Sigmoid colon (tissue), 6 donors: ENCODE measurements at regions not wholly inside any gene's neighbourhood (a gene's known extent, or its start where the extent isn't known, plus 50 kb on each side); places are given as distances from the start of the nearest gene placed in this dataset.

Experiments used
- DNase-seq: peaks from one replicate; pipeline ENCODE4 v3.0.0-alpha.2; 2019
- H3K27ac ChIP-seq, 4 donors: fragments of 200-600 bp; sonication (generic); one replicate each; pipeline ENCODE4 v1.5.1; 2016 to 2019; ENCODE audit warnings: mild to moderate bottlenecking in 1 of 4
- H3K27me3 ChIP-seq, 3 donors: fragments of 200-600 bp; sonication (generic); one replicate each; pipeline ENCODE4 v1.5.1; 2019; ENCODE audit warnings: mild to moderate bottlenecking in 1 of 3
- H3K36me3 ChIP-seq, 4 donors: fragments of 200-600 bp; sonication (generic); one replicate each; pipeline ENCODE4 v1.5.1; 2016 to 2019
- H3K4me1 ChIP-seq, 4 donors: fragments of 200-600 bp; sonication (generic); one replicate each; pipeline ENCODE4 v1.5.1; 2017 to 2019
- H3K4me3 ChIP-seq, 4 donors: fragments of 200-600 bp; sonication (generic); one replicate each; pipeline ENCODE4 v1.5.1; 2017 to 2019; ENCODE audit warnings: mild to moderate bottlenecking in 2 of 4, moderate library complexity in 1 of 4
- H3K9me3 ChIP-seq, 4 donors: fragments of 200-600 bp in 3 of 4; sonication (generic) in 3 of 4; one replicate each; pipeline versions ENCODE4 v1.5.1 to v1.6.1; 2013 to 2019
- EP300 ChIP-seq, 4 donors: sonication (generic); formaldehyde crosslinking; IDR thresholded peaks; one replicate each; pipeline ENCODE4 v1.6.1; 2017; ENCODE audit warnings: antibody characterized with exemption in 4 of 4
- POLR2A ChIP-seq, 2 donors: fragments of 450-650 bp; IDR thresholded peaks; one replicate each; pipeline ENCODE4 v1.6.1; 2016; ENCODE audit warnings: antibody characterized with exemption in 2 of 2, mild to moderate bottlenecking in 2 of 2, moderate library complexity in 2 of 2
- POLR2AphosphoS5 ChIP-seq, 4 donors: sonication (generic); formaldehyde crosslinking; IDR thresholded peaks; one replicate each; pipeline ENCODE4 v1.6.1; 2017; ENCODE audit warnings: antibody characterized with exemption in 4 of 4
- WGBS, 2 donors: extraction: QIAGEN DNeasy Blood & Tissue Kit; methylation state at CpG; one replicate each; pipeline ENCODE4 v1.1.7; 2013; 5-methylcytosine and 5-hydroxymethylcytosine counted together
- intact Hi-C: fragments of 100-400 bp; cut with DNase I; formaldehyde crosslinking; loops from one replicate; pipeline ENCODE4 v1.15.1; 2023
- TF ChIP-seq, protein P1 (sequence below), 4 experiments: fragments of 450-650 bp in 3 of 4; fragments of 200-600 bp in 1 of 4; IDR thresholded peaks; one replicate each; pipeline ENCODE4 v1.5.1; 2016 to 2019; ENCODE audit warnings: antibody characterized with exemption in 4 of 4, mild to moderate bottlenecking in 3 of 4, moderate library complexity in 2 of 4
- donor health status: healthy with polysubstance abuse.
- donor health status: healthy.

DNA sequence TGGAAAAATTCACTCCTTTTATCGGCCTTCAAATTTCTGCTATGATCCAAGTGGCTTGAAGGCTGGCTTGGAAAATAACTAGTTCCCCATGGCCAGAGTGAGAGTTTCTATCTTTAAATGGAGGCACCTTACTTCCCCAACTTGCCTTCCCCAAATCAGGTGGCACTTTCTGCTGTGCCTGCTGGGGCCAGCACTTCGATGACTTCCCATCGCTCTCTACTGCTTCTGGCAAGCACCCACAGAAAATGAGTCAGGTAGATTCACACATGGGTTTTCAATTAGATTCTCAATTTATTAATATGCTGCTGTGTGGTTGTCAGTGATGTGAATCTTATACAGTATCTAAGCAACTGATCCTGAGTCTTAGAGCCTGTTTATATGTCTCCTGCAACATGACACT, 398.8 kb upstream of the RAG2 start:
- WGBS, 2 donors = 95 to 97% methylated on average over 3 of the region's 3 CpGs
- intact Hi-C loops = no loop called here
- Histone ChIP-seq H3K36me3 (no peaks in the 10 kb centered on the region), H3K27ac (no peak overlapping the region), H3K4me1 (no peaks in the 10 kb centered on the region), H3K4me3 (no peak overlapping the region), H3K27me3 (no peaks in the 10 kb centered on the region), H3K9me3 (no peaks in the 10 kb centered on the region)
- TF ChIP-seq, protein P1, sequence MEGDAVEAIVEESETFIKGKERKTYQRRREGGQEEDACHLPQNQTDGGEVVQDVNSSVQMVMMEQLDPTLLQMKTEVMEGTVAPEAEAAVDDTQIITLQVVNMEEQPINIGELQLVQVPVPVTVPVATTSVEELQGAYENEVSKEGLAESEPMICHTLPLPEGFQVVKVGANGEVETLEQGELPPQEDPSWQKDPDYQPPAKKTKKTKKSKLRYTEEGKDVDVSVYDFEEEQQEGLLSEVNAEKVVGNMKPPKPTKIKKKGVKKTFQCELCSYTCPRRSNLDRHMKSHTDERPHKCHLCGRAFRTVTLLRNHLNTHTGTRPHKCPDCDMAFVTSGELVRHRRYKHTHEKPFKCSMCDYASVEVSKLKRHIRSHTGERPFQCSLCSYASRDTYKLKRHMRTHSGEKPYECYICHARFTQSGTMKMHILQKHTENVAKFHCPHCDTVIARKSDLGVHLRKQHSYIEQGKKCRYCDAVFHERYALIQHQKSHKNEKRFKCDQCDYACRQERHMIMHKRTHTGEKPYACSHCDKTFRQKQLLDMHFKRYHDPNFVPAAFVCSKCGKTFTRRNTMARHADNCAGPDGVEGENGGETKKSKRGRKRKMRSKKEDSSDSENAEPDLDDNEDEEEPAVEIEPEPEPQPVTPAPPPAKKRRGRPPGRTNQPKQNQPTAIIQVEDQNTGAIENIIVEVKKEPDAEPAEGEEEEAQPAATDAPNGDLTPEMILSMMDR (IDR thresholded peaks at IDR 0.05) = no peak
- TF ChIP-seq EP300 (IDR thresholded peaks at IDR 0.05) (no peak), POLR2A (IDR thresholded peaks at IDR 0.05) (no peak), POLR2AphosphoS5 (IDR thresholded peaks at IDR 0.05) (no peak)
- no peak for DNase-seq

- DNase-seq = no peak
- TF ChIP-seq, protein P1 (IDR thresholded peaks at IDR 0.05) = no peak
- TF ChIP-seq EP300 (IDR thresholded peaks at IDR 0.05) (no peak), POLR2AphosphoS5 (IDR thresholded peaks at IDR 0.05) (no peak), POLR2A (IDR thresholded peaks at IDR 0.05) (no peak)
- Histone ChIP-seq H3K9me3 (no peaks in the 10 kb centered on the region), H3K27me3 (no peaks in the 10 kb centered on the region), H3K4me1 (no peaks in the 10 kb centered on the region), H3K27ac (no peak overlapping the region), H3K4me3 (no peak overlapping the region), H3K36me3 (no peaks in the 10 kb centered on the region)
- WGBS, 2 donors = 52 to 72% methylated on average over 6 of the region's 6 CpGs
- intact Hi-C loops = no loop called here
Measured at GRCh38 chr11:36994208-36994607, 396.2 kb upstream of the RAG2 start.

DNA sequence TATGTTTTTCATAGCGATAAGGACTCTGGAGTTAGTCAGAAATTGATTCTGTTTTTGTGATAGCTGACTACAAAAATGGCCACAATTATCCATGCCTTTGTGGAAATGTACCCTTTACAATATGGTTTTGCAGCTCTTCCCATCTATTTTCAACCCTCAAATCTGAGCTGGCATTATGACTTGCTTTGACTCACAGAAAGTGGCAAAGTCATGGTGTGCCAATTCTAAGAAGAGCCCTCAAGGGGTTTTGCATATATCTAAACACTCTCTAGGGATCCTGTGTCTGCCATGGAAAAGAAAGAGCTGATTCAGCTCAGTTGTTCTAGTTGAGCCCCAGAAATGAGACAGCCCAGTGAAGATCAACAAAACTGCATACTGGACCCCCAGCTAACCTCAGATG, 390.5 kb upstream of the RAG2 start:
- H3K9me3 ChIP-seq = peaks cover 0 to 3% (median 0%) of the 10 kb centered on the region in 4 donors
- intact Hi-C loops = no loop called here
- H3K36me3 ChIP-seq = no peaks in the 10 kb centered on the region
- 94 to 97% methylated on average over 1 of the region's 1 CpG for WGBS, 2 donors
- no peak overlapping the region for H3K27ac ChIP-seq
- H3K4me1 ChIP-seq = no peaks in the 10 kb centered on the region
- H3K4me3 ChIP-seq = no peak overlapping the region
- no peak for DNase-seq
- TF ChIP-seq, protein P1 (IDR thresholded peaks at IDR 0.05) = no peak
- TF ChIP-seq POLR2AphosphoS5 (IDR thresholded peaks at IDR 0.05) (no peak), EP300 (IDR thresholded peaks at IDR 0.05) (no peak), POLR2A (IDR thresholded peaks at IDR 0.05) (no peak)
- no peaks in the 10 kb centered on the region for H3K27me3 ChIP-seq

GRCh38 chr11:36985562-36985961, 387.5 kb upstream of the RAG2 start:
- H3K27me3 ChIP-seq = no peaks in the 10 kb centered on the region
- TF ChIP-seq POLR2AphosphoS5 (IDR thresholded peaks at IDR 0.05) (no peak), EP300 (IDR thresholded peaks at IDR 0.05) (no peak), POLR2A (IDR thresholded peaks at IDR 0.05) (no peak)
- TF ChIP-seq, protein P1 (IDR thresholded peaks at IDR 0.05) = no peak
- H3K4me3 ChIP-seq = no peak overlapping the region
- H3K27ac ChIP-seq = no peak overlapping the region
- no peaks in the 10 kb centered on the region for H3K36me3 ChIP-seq
- peaks cover 0 to 3% (median 0%) of the 10 kb centered on the region in 4 donors for H3K9me3 ChIP-seq
- intact Hi-C loops = no loop called here
- no peaks in the 10 kb centered on the region for H3K4me1 ChIP-seq
- no peak for DNase-seq
- WGBS, 2 donors = 83 to 86% methylated on average over 3 of the region's 3 CpGs

GRCh38 chr11:36976741-36977140, 378.7 kb upstream of the RAG2 start:
- no peak for TF ChIP-seq POLR2AphosphoS5 (IDR thresholded peaks at IDR 0.05)
- TF ChIP-seq EP300 (IDR thresholded peaks at IDR 0.05) = no peak
- TF ChIP-seq POLR2A (IDR thresholded peaks at IDR 0.05) = no peak
- TF ChIP-seq, protein P1 (IDR thresholded peaks at IDR 0.05) = no peak
- 71 to 76% methylated on average over 2 of the region's 2 CpGs for WGBS, 2 donors
- H3K27me3 ChIP-seq = no peaks in the 10 kb centered on the region
- intact Hi-C loops = no loop called here
- no peaks in the 10 kb centered on the region for H3K36me3 ChIP-seq
- H3K9me3 ChIP-seq = no peaks in the 10 kb centered on the region
- no peak overlapping the region for H3K4me3 ChIP-seq
- H3K4me1 ChIP-seq = no peaks in the 10 kb centered on the region
- H3K27ac ChIP-seq = no peak overlapping the region
- no peak for DNase-seq
